Naive thymus-derived CD4-positive, alpha-beta T cell (primary cell): ENCODE measurements at regions not wholly inside any gene's neighbourhood (a gene's known extent, or its start where the extent isn't known, plus 50 kb on each side); places are given as distances from the start of the nearest gene placed in this dataset.

Source experiments
- ATAC-seq: fragments of 150-1000 bp; cut with Tn5 transposase; 2 replicates; pipeline ENCODE4 v1.10.0; 2021; ENCODE audit warnings: mild to moderate bottlenecking, moderate library complexity
- CTCF ChIA-PET: fragments of 350-600 bp; sonication (Branson Sonifier 250); formaldehyde crosslinking; loops from one replicate; lab custom pipeline; 2021; ENCODE audit warnings: antibody characterized with exemption; lab: Charles Lee
- POLR2A ChIA-PET: fragments of 350-600 bp; sonication (Branson Sonifier 250); formaldehyde crosslinking; loops from one replicate; lab custom pipeline; 2021; ENCODE audit warnings: antibody characterized with exemption, inconsistent platforms; lab: Charles Lee
- DNase-seq, 9 donors: peaks; one replicate each; pipeline versions ENCODE4 v3.0.0 to v3.0.0-alpha.2; 2020 to 2022; ENCODE audit warnings: mixed read lengths in 1 of 9
- H3K27ac ChIP-seq: one replicate; pipeline ENCODE4 v1.7.0; 2013; ENCODE audit warnings: mild to moderate bottlenecking, low read depth, low read length, moderate library complexity
- H3K27me3 ChIP-seq, 2 donors: one replicate each; pipeline ENCODE4 v1.7.0; 2013; ENCODE audit warnings: low read length in 2 of 2, mild to moderate bottlenecking in 2 of 2, moderate library complexity in 2 of 2; ENCODE audit not compliant: control insufficient read depth in 2 of 2, insufficient read depth in 2 of 2
- H3K36me3 ChIP-seq, 3 experiments: 1 replicate in 2 of 3; 2 replicates in 1 of 3; pipeline ENCODE4 v1.7.0; 2013; ENCODE audit warnings: low read length in 3 of 3, mild to moderate bottlenecking in 3 of 3, moderate library complexity in 1 of 3; ENCODE audit not compliant: insufficient read depth in 3 of 3, control insufficient read depth in 2 of 3
- H3K4me1 ChIP-seq, 2 donors: one replicate each; pipeline ENCODE4 v1.7.0; 2013; ENCODE audit warnings: low read length in 2 of 2, mild to moderate bottlenecking in 2 of 2, moderate library complexity in 1 of 2; ENCODE audit not compliant: control insufficient read depth in 2 of 2, insufficient read depth in 2 of 2
- H3K4me3 ChIP-seq: 2 replicates; pipeline ENCODE4 v1.7.0; 2013; ENCODE audit warnings: mild to moderate bottlenecking, low read length
- H3K9me3 ChIP-seq, 3 experiments: 1 replicate in 2 of 3; 2 replicates in 1 of 3; pipeline ENCODE4 v1.7.0; 2013; ENCODE audit warnings: low read length in 3 of 3; ENCODE audit not compliant: control insufficient read depth in 2 of 3
- H3K27ac Mint-ChIP-seq, 9 donors: one replicate each; pipeline ENCODE4 v1.8.0; 2020 to 2022; ENCODE audit warnings: mixed read lengths in 9 of 9, mild to moderate bottlenecking in 8 of 9, moderate library complexity in 5 of 9, inconsistent platforms in 2 of 9
- H3K27me3 Mint-ChIP-seq, 5 donors: one replicate each; pipeline ENCODE4 v1.8.0; 2021 to 2022; ENCODE audit warnings: mixed read lengths in 5 of 5, mild to moderate bottlenecking in 1 of 5
- H3K36me3 Mint-ChIP-seq, 5 donors: one replicate each; pipeline ENCODE4 v1.8.0; 2020 to 2022; ENCODE audit warnings: mixed read lengths in 5 of 5, mild to moderate bottlenecking in 3 of 5, inconsistent platforms in 1 of 5
- H3K4me1 Mint-ChIP-seq, 7 donors: one replicate each; pipeline ENCODE4 v1.8.0; 2020 to 2022; ENCODE audit warnings: mixed read lengths in 7 of 7, mild to moderate bottlenecking in 3 of 7, inconsistent platforms in 1 of 7
- H3K4me3 Mint-ChIP-seq, 10 donors: one replicate each; pipeline ENCODE4 v1.8.0; 2020 to 2022; ENCODE audit warnings: mild to moderate bottlenecking in 10 of 10, mixed read lengths in 10 of 10, moderate library complexity in 6 of 10, inconsistent platforms in 2 of 10
- H3K9me3 Mint-ChIP-seq, 11 donors: one replicate each; pipeline ENCODE4 v1.8.0; 2020 to 2022; ENCODE audit warnings: mixed read lengths in 11 of 11, mild to moderate bottlenecking in 4 of 11, inconsistent platforms in 1 of 11, moderate library complexity in 1 of 11
- intact Hi-C, 2 donors: fragments of 100-400 bp; cut with micrococcal nuclease; formaldehyde crosslinking; loops; one replicate each; pipeline ENCODE4 v1.15.1; 2023

DNA sequence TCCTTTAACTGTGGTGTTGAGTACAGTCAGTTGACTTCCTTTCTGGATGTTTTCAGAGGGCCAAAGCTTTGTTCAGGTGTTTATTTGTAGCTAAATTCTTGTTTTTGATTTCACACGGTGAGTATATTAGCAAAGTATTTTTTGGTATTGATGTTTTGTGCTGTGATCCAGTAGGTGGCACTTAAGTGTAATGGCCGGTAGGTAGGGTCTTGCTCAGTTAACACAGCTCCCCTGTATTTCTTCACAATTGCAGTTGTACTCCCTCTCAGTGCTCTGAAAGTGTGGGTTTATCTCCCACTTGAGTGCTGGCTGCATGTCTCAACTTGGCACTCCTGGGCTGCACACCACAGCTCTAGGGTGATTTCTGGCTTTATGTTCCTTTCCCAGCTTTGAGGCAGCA is 339.5 kb downstream of the AEBP2 start:
- no peak overlapping the region for H3K27ac Mint-ChIP-seq
- Histone ChIP-seq H3K27me3 (no peaks in the 10 kb centered on the region), H3K9me3 (no peaks in the 10 kb centered on the region), H3K27ac (no peak overlapping the region), H3K4me1 (no peaks in the 10 kb centered on the region), H3K4me3 (no peak overlapping the region), H3K36me3 (no peaks in the 10 kb centered on the region)
- H3K9me3 Mint-ChIP-seq, result peaks cover 0 to 18% (median 12%) of the 10 kb centered on the region in 11 donors
- H3K27me3 Mint-ChIP-seq, result peaks cover 0 to 11% (median 6%) of the 10 kb centered on the region in 5 donors
- no peak for ATAC-seq
- POLR2A ChIA-PET, result no interaction called here
- CTCF ChIA-PET, result no interaction called here
- no peaks in the 10 kb centered on the region for H3K36me3 Mint-ChIP-seq
- H3K4me1 Mint-ChIP-seq, result no peaks in the 10 kb centered on the region
- DNase-seq, result no peak
- H3K4me3 Mint-ChIP-seq, result no peak overlapping the region
- intact Hi-C loops, result no loop called here

DNA sequence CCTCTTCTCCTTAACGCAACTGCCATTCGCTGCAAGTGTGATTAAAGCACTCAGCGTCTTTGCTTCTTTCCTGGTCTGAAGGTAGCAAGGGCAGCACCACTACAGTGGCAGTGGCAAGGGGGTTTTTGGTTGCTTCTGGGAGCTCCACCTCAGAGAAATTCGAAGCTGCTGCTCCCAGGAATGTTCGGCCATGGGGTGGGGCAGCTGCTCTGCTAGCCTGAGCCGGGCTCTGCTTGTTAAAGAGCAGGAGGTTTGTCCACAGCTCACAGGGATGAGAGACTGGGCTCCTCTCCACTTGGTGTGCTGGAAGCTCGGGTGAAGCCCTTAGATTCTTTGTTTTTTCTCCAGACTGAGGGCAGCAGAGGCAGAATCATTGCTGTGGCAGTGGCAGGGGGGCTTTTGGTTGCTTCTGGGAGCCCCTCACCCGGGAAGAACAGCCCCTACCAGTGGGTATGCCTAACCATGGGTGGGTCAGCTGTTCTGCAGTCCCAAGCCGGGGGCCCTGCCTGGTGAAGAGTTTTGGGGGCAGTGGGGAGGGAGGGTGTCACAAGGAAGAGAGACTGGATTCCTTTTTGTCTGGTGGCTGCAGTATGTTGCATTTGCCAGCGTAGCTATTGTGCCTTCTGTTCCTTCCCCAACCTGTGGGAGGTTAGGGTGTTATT is 340.2 kb downstream of the AEBP2 start:
- CTCF ChIA-PET, result no interaction called here
- H3K27ac ChIP-seq, result no peak overlapping the region
- no peaks in the 10 kb centered on the region for H3K36me3 Mint-ChIP-seq
- H3K27me3 Mint-ChIP-seq, result peaks cover 0 to 11% (median 6%) of the 10 kb centered on the region in 5 donors
- H3K4me3 Mint-ChIP-seq, result no peak overlapping the region
- H3K27ac Mint-ChIP-seq, result no peak overlapping the region
- POLR2A ChIA-PET, result no interaction called here
- intact Hi-C loops, result no loop called here
- no peaks in the 10 kb centered on the region for H3K4me1 ChIP-seq
- H3K36me3 ChIP-seq, result no peaks in the 10 kb centered on the region
- H3K4me3 ChIP-seq, result no peak overlapping the region
- H3K9me3 ChIP-seq, result no peaks in the 10 kb centered on the region
- no peaks in the 10 kb centered on the region for H3K27me3 ChIP-seq
- no peak for DNase-seq
- peaks cover 0 to 17% (median 9%) of the 10 kb centered on the region in 11 donors for H3K9me3 Mint-ChIP-seq
- no peaks in the 10 kb centered on the region for H3K4me1 Mint-ChIP-seq
- no peak for ATAC-seq

DNA sequence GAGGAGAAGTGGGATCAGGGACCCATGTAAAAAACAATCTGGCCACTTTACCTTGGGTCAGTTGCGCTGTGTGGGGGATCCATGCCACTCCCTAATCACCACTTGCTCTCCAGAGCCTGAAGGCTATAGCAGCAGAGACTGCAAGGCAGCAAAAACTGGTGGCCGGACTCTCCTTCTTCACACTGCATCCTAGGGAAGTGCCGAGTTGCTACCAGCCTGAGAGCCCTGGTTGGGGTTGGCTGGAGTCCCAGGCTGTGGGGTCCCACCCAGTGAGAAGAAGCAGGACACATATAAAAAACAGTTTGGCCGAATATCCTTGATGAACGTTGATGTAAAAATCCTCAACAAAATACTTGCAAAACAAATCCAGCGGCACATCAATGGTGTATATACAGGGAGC is 341.2 kb downstream of the AEBP2 start:
- Histone ChIP-seq H3K9me3 (no peaks in the 10 kb centered on the region), H3K36me3 (no peaks in the 10 kb centered on the region), H3K4me3 (no peak overlapping the region), H3K27ac (no peak overlapping the region), H3K4me1 (no peaks in the 10 kb centered on the region), H3K27me3 (no peaks in the 10 kb centered on the region)
- H3K36me3 Mint-ChIP-seq, result no peaks in the 10 kb centered on the region
- H3K4me3 Mint-ChIP-seq, result no peak overlapping the region
- no peaks in the 10 kb centered on the region for H3K4me1 Mint-ChIP-seq
- no peak overlapping the region for H3K27ac Mint-ChIP-seq
- intact Hi-C loops, result no loop called here
- ChIA-PET POLR2A (no interaction called here), CTCF (no interaction called here)
- DNase-seq (no peak), ATAC-seq (no peak)
- H3K9me3 Mint-ChIP-seq, result peaks cover 0 to 15% (median 10%) of the 10 kb centered on the region in 11 donors
- peaks cover 0 to 11% (median 6%) of the 10 kb centered on the region in 5 donors for H3K27me3 Mint-ChIP-seq

DNA sequence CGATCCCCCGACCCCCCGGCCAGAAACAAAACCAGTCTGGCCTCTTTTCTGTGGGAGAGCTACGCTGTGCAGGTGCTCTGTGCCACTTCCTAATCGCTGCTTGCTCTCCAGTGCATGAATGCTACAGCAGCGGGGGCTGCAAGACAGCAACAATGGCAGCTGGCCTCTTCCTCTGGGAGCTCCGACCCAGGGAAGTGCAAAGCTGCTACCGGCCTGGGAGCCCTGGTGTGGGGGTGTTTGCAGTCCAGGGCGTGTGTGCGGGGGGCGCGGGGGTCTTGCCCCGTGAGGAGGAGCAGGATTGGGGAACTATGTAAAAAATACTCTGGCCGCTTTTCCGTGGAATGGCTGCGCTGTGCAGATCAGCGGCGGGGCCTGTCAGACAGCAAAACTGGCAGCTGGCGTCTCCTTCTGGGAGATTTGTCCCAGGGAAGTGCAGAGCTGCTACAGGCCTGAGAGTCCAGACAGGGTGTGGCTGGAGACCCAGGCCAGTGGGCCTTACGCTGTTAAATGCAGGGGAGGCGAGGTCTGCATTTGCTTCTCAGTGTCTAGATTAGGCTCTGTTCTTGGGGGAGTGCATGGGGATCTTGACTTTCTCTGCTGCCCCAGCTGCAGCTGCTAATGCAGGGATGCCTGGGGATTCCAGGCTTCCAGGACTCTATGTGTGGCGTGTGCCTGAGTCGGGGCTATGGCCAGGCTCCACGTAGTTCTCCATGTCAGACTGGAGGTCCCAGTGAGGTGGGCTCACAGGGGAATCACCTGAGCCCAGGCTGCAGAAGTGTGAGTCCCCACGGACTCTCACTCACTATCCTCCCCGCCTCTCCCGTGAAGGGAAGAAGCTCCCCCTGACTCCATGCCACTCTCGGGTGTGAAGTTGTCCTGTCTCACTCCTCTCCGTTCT is 344.5 kb downstream of the AEBP2 start:
- no peak for DNase-seq
- H3K27ac Mint-ChIP-seq, result peak overlapping the region in 1 of 9 donors; percentile 31
- Histone ChIP-seq H3K27ac (no peak overlapping the region), H3K4me1 (no peaks in the 10 kb centered on the region), H3K27me3 (no peaks in the 10 kb centered on the region), H3K9me3 (no peaks in the 10 kb centered on the region), H3K36me3 (no peaks in the 10 kb centered on the region), H3K4me3 (no peak overlapping the region)
- ChIA-PET CTCF (no interaction called here), POLR2A (no interaction called here)
- H3K27me3 Mint-ChIP-seq, result peaks cover 0 to 2% (median 0%) of the 10 kb centered on the region in 5 donors
- ATAC-seq, result no peak
- H3K36me3 Mint-ChIP-seq, result no peaks in the 10 kb centered on the region
- intact Hi-C loops, result no loop called here
- no peak overlapping the region for H3K4me3 Mint-ChIP-seq
- no peaks in the 10 kb centered on the region for H3K4me1 Mint-ChIP-seq
- H3K9me3 Mint-ChIP-seq, result peaks cover 2 to 21% (median 11%) of the 10 kb centered on the region in 11 donors

DNA sequence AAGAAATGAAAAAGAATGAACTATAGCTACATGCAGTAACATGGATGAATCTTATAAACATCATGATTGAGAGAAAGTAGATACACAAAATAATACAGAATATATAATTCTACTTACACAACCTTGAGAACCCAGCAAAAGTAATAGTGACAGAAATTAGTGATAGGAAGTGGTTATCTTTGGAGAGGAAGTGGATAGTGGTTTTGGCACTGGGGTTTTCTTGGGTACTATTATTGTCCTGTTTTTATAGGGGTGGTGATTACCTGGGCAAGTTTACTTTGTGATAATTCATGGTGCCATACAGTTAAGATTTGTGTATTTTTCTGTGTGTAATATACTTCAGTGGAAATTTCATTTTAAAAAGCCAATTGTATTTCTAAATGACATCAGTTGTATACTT is 352.7 kb downstream of the AEBP2 start:
- H3K27ac Mint-ChIP-seq, result no peak overlapping the region
- H3K4me3 Mint-ChIP-seq, result peak overlapping the region in 3 of 10 donors; percentile 19 to 51 (median 27)
- CTCF ChIA-PET, result no interaction called here

DNA sequence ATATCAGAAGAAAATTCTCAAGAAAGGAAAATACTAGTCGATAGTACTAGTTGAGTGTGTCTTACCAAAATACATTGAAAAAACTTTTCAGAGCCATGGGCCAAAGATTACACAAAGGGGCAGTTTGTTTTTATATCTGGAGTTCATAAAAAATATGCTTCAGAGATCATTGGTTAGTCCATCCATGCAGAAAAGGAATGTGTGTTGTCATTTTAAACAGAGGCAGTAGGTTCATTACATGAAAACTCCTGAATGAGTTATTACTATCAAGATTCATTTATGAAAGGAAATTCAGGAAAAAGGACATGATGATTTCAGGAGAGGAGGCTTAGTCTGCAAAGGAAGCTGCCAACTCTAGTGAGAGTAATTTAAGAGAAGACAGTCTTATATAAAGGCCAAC is 354.8 kb downstream of the AEBP2 start:
- H3K4me1 Mint-ChIP-seq, result peaks cover 5 to 17% (median 13%) of the 10 kb centered on the region in 7 donors
- H3K4me3 ChIP-seq, result no peak overlapping the region

More for the DNA sequence above, 352.7 kb downstream of the AEBP2 start:
- POLR2A ChIA-PET, result interaction anchor here (0.7 kb wide), 1 partner anchor 34 kb away, joined by 3 read pairs; no protein-coding TSS in a partner anchor
- DNase-seq (peak in 1 of 9 donors; percentile 2), ATAC-seq (peak; percentile 40)
- no peaks in the 10 kb centered on the region for H3K9me3 ChIP-seq
- Mint-ChIP-seq H3K4me1 (peaks cover 4 to 17% (median 13%) of the 10 kb centered on the region in 7 donors), H3K36me3 (no peaks in the 10 kb centered on the region), H3K27me3 (peaks cover 0 to 13% (median 5%) of the 10 kb centered on the region in 5 donors), H3K9me3 (peaks cover 0 to 13% (median 2%) of the 10 kb centered on the region in 11 donors)
- intact Hi-C loops, result no loop called here
- no peak overlapping the region for H3K27ac ChIP-seq
- no peaks in the 10 kb centered on the region for H3K36me3 ChIP-seq
- H3K4me3 ChIP-seq, result no peak overlapping the region
- no peaks in the 10 kb centered on the region for H3K27me3 ChIP-seq
- peaks cover 0 to 6% of the 10 kb centered on the region in 2 donors for H3K4me1 ChIP-seq

More for the DNA sequence above, 354.8 kb downstream of the AEBP2 start:
- H3K27ac Mint-ChIP-seq, result no peak overlapping the region
- CTCF ChIA-PET, result no interaction called here
- no peak overlapping the region for H3K4me3 Mint-ChIP-seq
- peaks cover 0 to 13% (median 5%) of the 10 kb centered on the region in 5 donors for H3K27me3 Mint-ChIP-seq
- intact Hi-C loops, result no loop called here
- no peaks in the 10 kb centered on the region for H3K36me3 ChIP-seq
- H3K36me3 Mint-ChIP-seq, result no peaks in the 10 kb centered on the region
- peaks cover 0 to 6% of the 10 kb centered on the region in 2 donors for H3K4me1 ChIP-seq
- ATAC-seq (no peak), DNase-seq (no peak)
- POLR2A ChIA-PET, result no interaction called here
- H3K9me3 Mint-ChIP-seq, result peaks cover 0 to 8% (median 1%) of the 10 kb centered on the region in 11 donors
- H3K9me3 ChIP-seq, result no peaks in the 10 kb centered on the region
- no peaks in the 10 kb centered on the region for H3K27me3 ChIP-seq
- H3K27ac ChIP-seq, result no peak overlapping the region
